SK-N-MC (cell line): ENCODE measurements at regions not wholly inside any gene's neighbourhood (a gene's known extent, or its start where the extent isn't known, plus 50 kb on each side); places are given as distances from the start of the nearest gene placed in this dataset.

ENCODE experiments used
- EZH2 ChIP-seq: fragments of 200-600 bp; sonication (generic); IDR thresholded peaks from one replicate; pipeline ENCODE4 v1.6.1; 2017; ENCODE audit warnings: antibody characterized with exemption
- POLR2AphosphoS5 ChIP-seq: IDR thresholded peaks from 2 replicates; pipeline ENCODE4 v1.6.1; 2012; ENCODE audit warnings: mild to moderate bottlenecking, low read depth, low read length, borderline replicate concordance

GRCh38 chr9:82129708-82130107, 141.1 kb downstream of the SPATA31D1 start:
- no peak for TF ChIP-seq EZH2
- TF ChIP-seq POLR2AphosphoS5, result no peak
